ENCODE measurements at regions not wholly inside any gene's neighbourhood (a gene's known extent, or its start where the extent isn't known, plus 50 kb on each side); places are given as distances from the start of the nearest gene placed in this dataset.
"Not testable (repeated sequence)": the region's sequence is repeated elsewhere in the genome, so short reads cannot be mapped to it uniquely, and the experiment has no call there.

- not testable (repeated sequence) for DNase-seq
Measured at GRCh38 chr16:15192813-15193212, 98.7 kb upstream of the RRN3 start.

- DNase-seq = not testable (repeated sequence)
Measured at GRCh38 chr16:15192197-15192596, 98.1 kb upstream of the RRN3 start.

- DNase-seq = not testable (repeated sequence)
Measured at GRCh38 chr16:15189478-15189877, 95.4 kb upstream of the RRN3 start.
